ENCODE measurements at regions not wholly inside any gene's neighbourhood (a gene's known extent, or its start where the extent isn't known, plus 50 kb on each side); places are given as distances from the start of the nearest gene placed in this dataset.

- TF ChIP-seq CTCF (conservative IDR thresholded peaks at IDR 0.05; ENCODE audit: low read depth, low read length) = no peak
- no peak for TF ChIP-seq EZH2 (IDR thresholded peaks at IDR 0.05; ENCODE audit: borderline replicate concordance, low read depth, low read length, poor library complexity, severe bottlenecking)
Measured at GRCh38 chr2:143936538-143936847, 583.4 kb downstream of the ZEB2 start.
